Colonic mucosa (tissue), 4 donors: ENCODE measurements at regions not wholly inside any gene's neighbourhood (a gene's known extent, or its start where the extent isn't known, plus 50 kb on each side); places are given as distances from the start of the nearest gene placed in this dataset.

Source experiments
- DNase-seq: peaks from one replicate; pipeline ENCODE4 v3.0.0-alpha.2; 2020
- H3K27ac ChIP-seq: fragments of 200-600 bp; one replicate; pipeline ENCODE4 v1.8.0; 2021
- H3K27me3 ChIP-seq: fragments of 200-600 bp; one replicate; pipeline ENCODE4 v1.8.0; 2021
- H3K36me3 ChIP-seq: fragments of 200-600 bp; one replicate; pipeline ENCODE4 v1.8.0; 2021
- H3K4me1 ChIP-seq: fragments of 200-600 bp; one replicate; pipeline ENCODE4 v1.8.0; 2021; ENCODE audit warnings: mild to moderate bottlenecking
- H3K4me3 ChIP-seq: fragments of 200-600 bp; one replicate; pipeline ENCODE4 v1.8.0; 2021
- H3K9ac ChIP-seq, 2 donors: one replicate each; pipeline ENCODE4 v1.7.0; 2013; ENCODE audit warnings: control low read depth in 2 of 2, low read depth in 2 of 2, low read length in 2 of 2
- H3K9me3 ChIP-seq: fragments of 200-600 bp; one replicate; pipeline ENCODE4 v1.8.0; 2021
- CTCF ChIP-seq: fragments of 200-600 bp; IDR thresholded peaks from one replicate; pipeline ENCODE4 v1.8.0; 2022; ENCODE audit warnings: antibody characterized with exemption, mild to moderate bottlenecking
- intact Hi-C: fragments of 100-400 bp; cut with DNase I; formaldehyde crosslinking; loops from one replicate; pipeline ENCODE4 v1.14.1; 2022
- donor health status: healthy.
- donor health status: DM: no; HTN: no; CAD: no.
- donor health status: DM: no; HTN: no; CAD: no.

DNA sequence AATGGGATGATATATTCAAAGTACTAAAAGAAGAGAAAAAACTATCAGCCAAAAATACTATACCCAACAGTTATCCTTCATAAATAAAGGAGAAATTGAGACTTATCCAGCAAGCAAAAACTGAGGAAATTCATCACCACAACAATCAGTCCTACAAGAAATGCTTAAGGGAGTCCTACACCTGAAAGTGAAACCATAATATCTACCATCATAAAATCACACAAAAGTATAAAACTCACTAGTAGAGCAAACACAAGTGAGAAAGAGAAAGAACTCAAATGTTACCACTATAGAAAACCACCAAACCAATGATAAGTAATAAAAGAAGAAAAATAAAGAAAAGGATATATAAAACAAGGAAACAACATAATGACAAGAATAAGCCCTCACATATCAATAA is 103.6 kb upstream of the NEO1 start:
- Histone ChIP-seq H3K36me3 (no peaks in the 10 kb centered on the region), H3K9ac (no peak overlapping the region), H3K27ac (no peak overlapping the region), H3K9me3 (no peaks in the 10 kb centered on the region), H3K27me3 (no peaks in the 10 kb centered on the region), H3K4me3 (no peak overlapping the region), H3K4me1 (no peaks in the 10 kb centered on the region)
- DNase-seq, result no peak
- no peak for TF ChIP-seq CTCF
- intact Hi-C loops, result no loop called here

- intact Hi-C loops, result no loop called here
- no peak for TF ChIP-seq CTCF
Measured at GRCh38 chr15:72947709-72948108, 104.6 kb upstream of the NEO1 start.

DNA sequence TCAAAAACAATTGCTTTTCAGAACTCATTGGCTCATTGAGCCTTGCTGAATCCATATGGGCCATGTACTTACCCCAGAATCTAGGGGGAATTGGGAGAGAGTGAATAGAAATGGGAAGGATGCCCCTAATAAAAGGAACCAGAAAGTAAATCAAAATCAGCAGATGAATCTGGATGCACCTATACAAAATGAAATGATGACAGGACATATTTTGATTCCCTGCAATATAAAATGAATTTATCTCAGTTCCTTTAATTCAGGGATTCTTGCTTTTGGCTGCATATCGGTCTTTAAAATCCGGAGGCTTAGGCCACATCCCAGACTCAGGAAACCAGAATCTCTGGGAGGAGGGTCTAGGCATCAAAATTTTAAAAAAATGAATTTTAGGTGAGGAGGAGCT is 107.7 kb upstream of the NEO1 start:
- Histone ChIP-seq H3K36me3 (no peaks in the 10 kb centered on the region), H3K4me3 (no peak overlapping the region), H3K4me1 (no peaks in the 10 kb centered on the region), H3K9me3 (no peaks in the 10 kb centered on the region), H3K27ac (no peak overlapping the region), H3K27me3 (no peaks in the 10 kb centered on the region), H3K9ac (no peak overlapping the region)
- TF ChIP-seq CTCF, result no peak
- intact Hi-C loops, result no loop called here
- no peak for DNase-seq

More at GRCh38 chr15:72947709-72948108, 104.6 kb upstream of the NEO1 start:
- no peak overlapping the region for H3K9ac ChIP-seq
- DNase-seq, result no peak
- no peaks in the 10 kb centered on the region for H3K4me1 ChIP-seq
- H3K27ac ChIP-seq, result no peak overlapping the region
- no peaks in the 10 kb centered on the region for H3K36me3 ChIP-seq
- no peaks in the 10 kb centered on the region for H3K27me3 ChIP-seq
- H3K9me3 ChIP-seq, result no peaks in the 10 kb centered on the region
- H3K4me3 ChIP-seq, result no peak overlapping the region

- no peak overlapping the region for H3K4me3 ChIP-seq
- no peaks in the 10 kb centered on the region for H3K36me3 ChIP-seq
- intact Hi-C loops, result no loop called here
- no peaks in the 10 kb centered on the region for H3K9me3 ChIP-seq
- TF ChIP-seq CTCF, result no peak
- H3K27ac ChIP-seq, result no peak overlapping the region
- H3K27me3 ChIP-seq, result no peaks in the 10 kb centered on the region
- no peak for DNase-seq
- no peaks in the 10 kb centered on the region for H3K4me1 ChIP-seq
- H3K9ac ChIP-seq, result no peak overlapping the region
Measured at GRCh38 chr15:72940229-72940622, 112.0 kb upstream of the NEO1 start.

- Histone ChIP-seq H3K27ac (no peak overlapping the region), H3K27me3 (no peaks in the 10 kb centered on the region), H3K9ac (no peak overlapping the region), H3K36me3 (no peaks in the 10 kb centered on the region), H3K4me1 (no peaks in the 10 kb centered on the region), H3K9me3 (no peaks in the 10 kb centered on the region), H3K4me3 (no peak overlapping the region)
- intact Hi-C loops, result no loop called here
- DNase-seq, result no peak
- TF ChIP-seq CTCF, result no peak
Measured at GRCh38 chr15:72939514-72940228, 112.6 kb upstream of the NEO1 start.
